ENCODE measurements at regions not wholly inside any gene's neighbourhood (a gene's known extent, or its start where the extent isn't known, plus 50 kb on each side); places are given as distances from the start of the nearest gene placed in this dataset.

- TF ChIP-seq ZNF274 (IDR thresholded peaks at IDR 0.05; ENCODE audit: low read depth, low read length) (no peak), YY1 (IDR thresholded peaks at IDR 0.05; ENCODE audit: insufficient read depth, insufficient read length) (no peak), SUZ12 (IDR thresholded peaks at IDR 0.05; ENCODE audit: extremely low read depth, insufficient read depth, insufficient read length) (no peak)
These were observed 655.2 kb upstream of the MAP3K7 start for GRCh38 chr6:91241946-91242613.
